ENCODE measurements at regions not wholly inside any gene's neighbourhood (a gene's known extent, or its start where the extent isn't known, plus 50 kb on each side); places are given as distances from the start of the nearest gene placed in this dataset.
"Not testable (repeated sequence)": the region's sequence is repeated elsewhere in the genome, so short reads cannot be mapped to it uniquely, and the experiment has no call there.

GRCh38 chr4:36601864-36602495 is 320.6 kb downstream of the DTHD1 start:
- no peaks in the 10 kb centered on the region for H3K27me3 ChIP-seq
- TF ChIP-seq, protein P1, sequence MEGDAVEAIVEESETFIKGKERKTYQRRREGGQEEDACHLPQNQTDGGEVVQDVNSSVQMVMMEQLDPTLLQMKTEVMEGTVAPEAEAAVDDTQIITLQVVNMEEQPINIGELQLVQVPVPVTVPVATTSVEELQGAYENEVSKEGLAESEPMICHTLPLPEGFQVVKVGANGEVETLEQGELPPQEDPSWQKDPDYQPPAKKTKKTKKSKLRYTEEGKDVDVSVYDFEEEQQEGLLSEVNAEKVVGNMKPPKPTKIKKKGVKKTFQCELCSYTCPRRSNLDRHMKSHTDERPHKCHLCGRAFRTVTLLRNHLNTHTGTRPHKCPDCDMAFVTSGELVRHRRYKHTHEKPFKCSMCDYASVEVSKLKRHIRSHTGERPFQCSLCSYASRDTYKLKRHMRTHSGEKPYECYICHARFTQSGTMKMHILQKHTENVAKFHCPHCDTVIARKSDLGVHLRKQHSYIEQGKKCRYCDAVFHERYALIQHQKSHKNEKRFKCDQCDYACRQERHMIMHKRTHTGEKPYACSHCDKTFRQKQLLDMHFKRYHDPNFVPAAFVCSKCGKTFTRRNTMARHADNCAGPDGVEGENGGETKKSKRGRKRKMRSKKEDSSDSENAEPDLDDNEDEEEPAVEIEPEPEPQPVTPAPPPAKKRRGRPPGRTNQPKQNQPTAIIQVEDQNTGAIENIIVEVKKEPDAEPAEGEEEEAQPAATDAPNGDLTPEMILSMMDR (IDR thresholded peaks at IDR 0.05): no peak
- TF ChIP-seq POLR2A (IDR thresholded peaks at IDR 0.05) (no peak), EP300 (IDR thresholded peaks at IDR 0.05) (no peak)
- no peak overlapping the region for H3K27ac ChIP-seq
- no peaks in the 10 kb centered on the region for H3K9me3 ChIP-seq
- WGBS, 2 donors: 71 to 72% methylated on average over 3 of the region's 3 CpGs
- DNase-seq (ENCODE audit: low spot score in 2 of 2): no peak
- H3K4me3 ChIP-seq: no peak overlapping the region
- no peaks in the 10 kb centered on the region for H3K4me1 ChIP-seq
- H3K36me3 ChIP-seq: no peaks in the 10 kb centered on the region

- TF ChIP-seq POLR2A (IDR thresholded peaks at IDR 0.05) (no peak), EP300 (IDR thresholded peaks at IDR 0.05) (no peak)
- TF ChIP-seq, protein P1 (IDR thresholded peaks at IDR 0.05): no peak
- Histone ChIP-seq H3K4me1 (no peaks in the 10 kb centered on the region), H3K27me3 (no peaks in the 10 kb centered on the region), H3K27ac (no peak overlapping the region), H3K36me3 (no peaks in the 10 kb centered on the region), H3K4me3 (no peak overlapping the region), H3K9me3 (peaks cover 0 to 23% (median 0%) of the 10 kb centered on the region in 4 donors)
- WGBS, 2 donors: 69 to 77% methylated on average over 1 of the region's 1 CpG
- DNase-seq (ENCODE audit: low spot score in 2 of 2): no peak
Observed at GRCh38 chr4:36609661-36610060, 328.2 kb downstream of the DTHD1 start.

DNA sequence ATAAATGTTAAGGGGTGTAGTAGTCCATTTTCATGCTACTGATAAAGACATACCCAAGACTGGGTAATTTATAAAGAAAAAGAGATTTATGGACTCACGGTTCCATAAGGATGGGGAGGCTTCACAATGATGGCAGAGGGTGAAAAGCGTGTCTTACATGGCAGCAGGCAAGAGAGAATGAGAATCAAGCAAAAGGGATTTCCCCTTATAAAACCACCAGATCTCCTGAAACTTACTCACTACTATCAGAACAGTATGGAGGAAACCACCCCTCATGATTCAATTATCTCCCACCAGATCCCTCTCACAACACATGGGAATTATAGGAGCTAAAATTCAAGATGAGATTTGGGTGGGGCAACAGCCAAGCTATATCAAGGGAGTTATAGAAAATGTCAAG is 329.2 kb downstream of the DTHD1 start:
- Histone ChIP-seq H3K9me3 (peaks cover 0 to 23% (median 0%) of the 10 kb centered on the region in 4 donors), H3K36me3 (no peaks in the 10 kb centered on the region), H3K4me1 (no peaks in the 10 kb centered on the region), H3K27me3 (no peaks in the 10 kb centered on the region), H3K27ac (no peak overlapping the region), H3K4me3 (no peak overlapping the region)
- 83 to 85% methylated on average over 2 of the region's 2 CpGs for WGBS, 2 donors
- no peak for DNase-seq (ENCODE audit: low spot score in 2 of 2)
- TF ChIP-seq EP300 (IDR thresholded peaks at IDR 0.05): no peak
- TF ChIP-seq, protein P1 (IDR thresholded peaks at IDR 0.05): no peak
- TF ChIP-seq POLR2A (IDR thresholded peaks at IDR 0.05): no peak

GRCh38 chr4:36613142-36613541 is 331.7 kb downstream of the DTHD1 start:
- H3K36me3 ChIP-seq; H3K27ac ChIP-seq; H3K4me1 ChIP-seq; H3K27me3 ChIP-seq; DNase-seq (ENCODE audit: low spot score in 2 of 2); H3K4me3 ChIP-seq: not testable (repeated sequence)
- peaks cover 0 to 23% (median 0%) of the 10 kb centered on the region in 4 donors for H3K9me3 ChIP-seq
- WGBS, 2 donors: 91 to 93% methylated on average over 2 of the region's 2 CpGs

- H3K4me3 ChIP-seq: no peak overlapping the region
- no peaks in the 10 kb centered on the region for H3K36me3 ChIP-seq
- H3K9me3 ChIP-seq: peaks cover 0 to 23% (median 0%) of the 10 kb centered on the region in 4 donors
- H3K4me1 ChIP-seq: no peaks in the 10 kb centered on the region
- WGBS, 2 donors: 85 to 91% methylated on average over 3 of the region's 3 CpGs
- DNase-seq (ENCODE audit: low spot score in 2 of 2): no peak
- H3K27ac ChIP-seq: no peak overlapping the region
- H3K27me3 ChIP-seq: no peaks in the 10 kb centered on the region
- no peak for TF ChIP-seq EP300 (IDR thresholded peaks at IDR 0.05)
- TF ChIP-seq, protein P1 (IDR thresholded peaks at IDR 0.05): no peak
- no peak for TF ChIP-seq POLR2A (IDR thresholded peaks at IDR 0.05)
Observed at GRCh38 chr4:36614011-36614410, 332.6 kb downstream of the DTHD1 start.

DNA sequence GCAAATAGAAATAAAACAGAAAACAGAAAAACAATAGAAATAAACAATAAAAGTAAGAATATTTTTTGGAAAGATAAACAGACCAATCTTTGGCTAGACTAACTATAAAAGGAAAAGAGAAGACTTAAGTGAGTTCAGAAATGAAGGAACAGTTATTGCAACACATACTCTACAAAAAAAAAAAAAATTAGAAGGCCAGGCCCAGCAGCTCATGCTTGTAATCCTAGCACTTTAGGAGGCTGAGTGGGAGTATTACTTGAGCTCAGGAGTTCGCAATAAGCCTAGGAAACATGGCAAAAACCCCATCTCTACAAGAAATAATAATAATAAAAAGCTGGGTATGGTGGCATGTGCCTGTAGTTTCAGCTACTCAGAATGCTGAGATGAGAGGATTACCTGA is 336.7 kb downstream of the DTHD1 start:
- H3K27me3 ChIP-seq: no peaks in the 10 kb centered on the region
- no peaks in the 10 kb centered on the region for H3K36me3 ChIP-seq
- DNase-seq (ENCODE audit: low spot score in 2 of 2): no peak
- no peaks in the 10 kb centered on the region for H3K9me3 ChIP-seq
- TF ChIP-seq, protein P1 (IDR thresholded peaks at IDR 0.05): no peak
- no peak for TF ChIP-seq POLR2A (IDR thresholded peaks at IDR 0.05)
- TF ChIP-seq EP300 (IDR thresholded peaks at IDR 0.05): no peak
- H3K27ac ChIP-seq: no peak overlapping the region
- 64 to 69% methylated on average over 1 of the region's 1 CpG for WGBS, 2 donors
- no peaks in the 10 kb centered on the region for H3K4me1 ChIP-seq
- no peak overlapping the region for H3K4me3 ChIP-seq
